ENCODE measurements at regions not wholly inside any gene's neighbourhood (a gene's known extent, or its start where the extent isn't known, plus 50 kb on each side); places are given as distances from the start of the nearest gene placed in this dataset.

DNA sequence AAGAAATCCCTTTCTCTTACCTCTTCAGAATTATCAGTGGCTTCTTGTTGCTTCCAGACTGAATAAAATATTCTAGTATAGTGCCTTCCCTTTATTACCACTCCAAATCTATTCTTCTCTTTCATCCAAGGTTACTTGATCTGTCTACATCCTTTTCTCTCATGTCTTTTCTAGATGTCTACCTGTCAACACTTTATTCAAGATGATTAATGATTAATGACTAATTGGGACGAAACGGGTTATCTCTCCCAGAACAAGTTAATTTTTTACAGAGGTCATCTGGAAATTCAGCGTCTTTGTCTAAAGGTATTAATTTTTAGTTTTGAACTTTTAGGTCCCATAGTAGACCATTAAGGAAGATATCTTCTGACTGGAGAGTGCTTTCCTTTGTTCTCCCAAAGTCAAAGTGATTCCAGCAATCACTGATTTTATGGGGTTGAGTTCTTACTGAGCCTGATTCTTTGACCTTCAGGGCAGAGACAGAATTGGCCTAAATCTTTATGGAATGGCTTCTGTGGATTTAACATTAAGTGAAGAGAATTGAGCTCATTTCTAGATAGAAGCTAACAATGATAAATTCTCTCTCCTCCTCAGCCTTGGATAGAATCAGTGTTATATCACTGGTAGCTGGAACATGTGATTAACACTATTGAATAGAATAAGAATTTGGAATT is 335.4 kb upstream of the TEX13C start:
- no peak for DNase-seq (ENCODE audit: low read depth in 4 of 4, low spot score in 1 of 4)

DNA sequence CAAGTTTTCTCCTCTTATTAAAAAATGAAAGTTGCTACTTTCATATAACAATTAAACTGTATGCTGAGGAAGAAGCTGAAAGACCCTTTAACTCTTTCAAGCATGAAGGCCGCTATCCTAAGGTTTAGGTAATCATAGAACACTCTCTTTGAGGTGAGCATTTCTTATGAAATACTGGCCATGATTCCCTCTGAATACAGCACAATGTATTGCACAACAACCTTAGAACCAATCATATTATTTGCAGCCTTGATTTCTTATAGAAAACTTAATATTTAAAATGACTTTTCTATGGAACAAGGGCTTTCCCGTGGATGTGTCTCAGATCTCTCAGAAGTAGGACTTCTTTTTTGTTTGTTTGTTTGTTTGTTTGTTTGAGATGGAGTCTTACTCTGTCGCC is 333.4 kb upstream of the TEX13C start:
- no peak for DNase-seq (ENCODE audit: low read depth in 4 of 4, low spot score in 1 of 4)

DNA sequence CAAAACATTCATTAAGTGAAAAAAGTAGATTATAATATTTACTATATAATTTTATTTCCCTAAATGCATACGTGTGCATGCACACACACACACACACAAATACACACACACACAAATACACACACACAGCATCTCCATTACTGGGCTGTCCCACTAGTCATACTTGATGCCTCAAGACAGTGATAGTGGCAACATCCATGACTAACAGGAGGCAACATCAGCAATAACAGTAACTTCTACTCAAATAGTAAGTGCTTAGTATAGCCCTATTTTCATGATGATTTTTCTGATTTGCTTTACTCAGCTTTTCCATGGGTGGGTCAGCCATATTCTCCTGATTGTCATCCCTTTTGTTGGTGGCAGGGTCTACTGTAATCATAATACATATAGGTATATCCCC is 325.9 kb upstream of the TEX13C start:
- no peak for DNase-seq (ENCODE audit: low read depth in 4 of 4, low spot score in 1 of 4)

DNA sequence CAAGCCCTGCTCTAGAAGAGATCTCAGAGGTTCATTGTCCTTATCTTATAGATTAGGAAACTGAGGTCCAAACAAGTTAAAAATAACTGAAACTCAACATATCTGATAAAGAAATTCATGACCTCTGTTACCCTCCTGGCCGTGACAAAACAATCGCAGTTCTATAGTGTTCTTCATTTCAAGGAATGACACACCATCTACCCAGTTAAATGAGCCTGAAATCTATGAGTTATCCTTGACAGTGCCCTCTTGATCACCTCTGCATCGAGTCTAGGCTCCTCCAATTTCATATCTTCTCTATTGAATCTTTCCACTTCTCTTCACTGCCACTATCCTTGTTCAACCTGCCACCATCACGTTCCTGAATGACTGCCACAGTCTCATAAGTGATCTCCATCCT is 325.3 kb upstream of the TEX13C start:
- no peak for DNase-seq (ENCODE audit: low read depth in 4 of 4, low spot score in 1 of 4)

DNA sequence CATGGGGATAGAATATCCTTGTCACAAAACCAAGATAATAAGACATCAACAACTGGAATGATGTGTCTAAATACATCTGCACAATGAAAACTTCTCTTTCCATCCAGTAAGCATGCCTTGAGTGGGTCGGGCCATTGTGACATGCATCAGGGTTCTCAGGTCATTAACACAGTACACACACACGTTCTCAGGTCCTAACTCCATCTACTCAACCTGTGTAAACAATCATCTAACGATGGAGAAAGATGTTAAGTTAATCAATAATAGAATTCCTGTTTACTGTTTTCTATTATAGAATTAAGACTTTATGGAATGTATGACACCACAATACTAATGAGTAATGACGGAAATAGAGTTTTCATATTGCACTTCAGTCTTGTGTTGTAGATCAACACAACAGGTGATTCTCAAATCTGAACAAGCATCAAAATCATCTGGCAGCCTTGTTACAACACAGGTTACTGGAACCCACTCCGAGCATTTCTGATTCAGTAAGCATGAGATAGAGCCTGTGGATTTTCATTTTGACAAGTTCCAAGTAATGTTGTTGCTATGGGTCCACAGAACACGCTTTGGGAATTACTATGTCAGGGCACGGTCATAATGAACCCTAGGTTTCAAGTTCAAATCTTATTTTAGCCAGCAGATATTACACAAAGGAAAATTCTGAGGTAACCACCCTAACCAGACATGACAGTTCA is 315.8 kb upstream of the TEX13C start:
- no peak for DNase-seq (ENCODE audit: low read depth in 4 of 4, low spot score in 1 of 4)

DNA sequence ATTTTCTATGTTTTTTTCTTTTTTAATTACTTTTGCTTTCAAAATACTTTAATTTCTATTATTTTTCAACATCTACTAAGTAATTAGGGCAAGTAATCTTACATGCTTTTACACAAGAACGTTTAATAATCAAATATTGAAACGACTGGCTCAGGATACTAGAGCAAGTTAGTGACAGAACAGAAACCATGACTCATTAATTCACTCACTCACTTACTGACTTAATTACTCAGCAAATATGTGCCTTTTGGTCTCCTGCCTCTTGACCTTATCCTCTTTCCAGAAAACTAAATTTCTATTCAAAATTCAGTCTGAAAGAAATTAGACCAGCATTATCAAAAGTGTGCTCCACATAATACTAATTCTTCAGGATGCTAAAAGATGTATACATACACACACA is 314.9 kb upstream of the TEX13C start:
- DNase-seq (ENCODE audit: low read depth in 4 of 4, low spot score in 1 of 4): no peak

DNA sequence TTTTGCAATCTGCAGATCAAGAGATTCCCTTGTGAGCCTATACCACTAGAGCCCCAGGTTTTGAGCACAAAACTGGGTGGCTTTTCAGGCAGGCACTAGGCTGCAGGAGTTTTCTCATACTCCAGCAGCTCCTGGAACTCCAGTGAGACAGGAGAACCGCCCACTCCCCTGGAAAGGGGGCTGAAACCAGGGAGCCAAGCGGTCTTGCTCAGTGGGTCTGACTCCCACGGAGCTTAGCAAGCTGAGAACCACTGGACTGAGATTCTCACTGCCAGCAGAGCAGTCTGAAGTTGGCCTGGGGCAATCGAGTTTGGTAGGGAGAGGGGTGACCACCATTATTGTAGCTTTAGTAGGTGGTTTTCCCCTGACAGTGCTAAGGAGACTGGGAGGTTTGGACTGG is 313.8 kb upstream of the TEX13C start:
- no peak for DNase-seq (ENCODE audit: low read depth in 4 of 4, low spot score in 1 of 4)

DNA sequence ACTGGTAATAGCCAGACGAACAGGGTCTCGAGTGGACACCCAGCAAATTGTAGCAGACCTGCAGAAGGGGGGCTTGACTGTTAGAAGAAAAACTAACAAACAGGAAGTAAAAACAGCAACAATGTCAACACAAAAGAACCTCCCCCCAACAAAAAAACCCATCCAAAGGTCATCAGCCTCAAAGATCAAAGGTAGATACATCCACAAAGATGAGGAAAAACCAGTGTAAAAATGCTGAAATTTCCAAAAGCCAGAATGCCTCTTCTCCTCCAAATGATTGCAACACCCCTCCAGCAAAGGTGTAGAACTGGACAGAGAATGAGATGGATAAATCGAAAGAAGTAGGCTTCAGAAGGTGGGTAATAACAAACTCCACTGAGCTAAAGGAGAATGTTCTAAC is 313.0 kb upstream of the TEX13C start:
- DNase-seq (ENCODE audit: low read depth in 4 of 4, low spot score in 1 of 4): no peak

DNA sequence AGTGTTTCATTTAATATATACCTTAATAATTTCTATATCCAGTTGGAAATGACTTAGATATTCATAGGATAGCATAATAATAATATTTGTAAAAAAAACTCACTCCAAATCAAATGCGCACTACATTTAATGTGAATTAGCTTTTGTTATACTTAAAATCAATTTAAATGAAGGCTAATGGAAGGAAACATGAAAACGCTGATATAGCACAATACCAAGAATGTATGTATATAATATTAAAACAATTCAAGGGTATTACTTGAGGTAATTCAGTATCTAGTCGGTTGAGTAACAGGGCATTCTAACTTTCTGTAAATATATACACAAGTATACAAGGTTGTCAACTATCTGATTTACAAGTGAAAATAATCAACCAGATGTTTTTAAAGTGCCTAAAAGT is 307.1 kb upstream of the TEX13C start:
- DNase-seq (ENCODE audit: low read depth in 4 of 4, low spot score in 1 of 4): no peak

DNA sequence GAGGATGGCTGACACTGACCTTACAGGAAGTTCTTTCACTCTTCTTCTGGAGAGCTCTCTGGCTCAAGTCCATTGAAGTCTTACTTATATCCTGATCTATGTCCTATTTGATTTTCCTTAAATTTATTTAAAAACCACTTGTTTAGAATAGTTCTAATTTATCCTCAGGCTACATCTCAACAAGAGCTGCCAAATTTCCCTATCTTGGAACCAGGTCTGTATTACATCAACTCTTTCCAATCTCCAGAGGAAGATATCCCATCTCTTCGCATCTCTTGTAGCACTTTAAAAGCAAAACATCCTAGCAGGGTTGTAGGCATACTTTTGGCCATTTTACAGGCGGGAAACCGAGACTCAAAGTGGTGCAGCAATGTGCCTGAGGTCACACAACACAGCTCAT is 290.5 kb upstream of the TEX13C start:
- DNase-seq (ENCODE audit: low read depth in 4 of 4, low spot score in 1 of 4): no peak

Data from stimulated activated CD4-positive, alpha-beta T cell treated with anti-CD3 and anti-CD28 coated beads, Interleukin-1b, Interleukin-23, amount 100 ng/mL, for 24 hours (primary cell).